NOMO-1 treated with DMSO at 0.1 percent for 48 hours (cell line): ENCODE measurements at regions not wholly inside any gene's neighbourhood (a gene's known extent, or its start where the extent isn't known, plus 50 kb on each side); places are given as distances from the start of the nearest gene placed in this dataset.

ENCODE experiments used
- DNase-seq: peaks from one replicate; lab custom pipeline; 2025; ENCODE audit not compliant: unreplicated experiment; lab: John Stamatoyannopoulos, UW

DNA sequence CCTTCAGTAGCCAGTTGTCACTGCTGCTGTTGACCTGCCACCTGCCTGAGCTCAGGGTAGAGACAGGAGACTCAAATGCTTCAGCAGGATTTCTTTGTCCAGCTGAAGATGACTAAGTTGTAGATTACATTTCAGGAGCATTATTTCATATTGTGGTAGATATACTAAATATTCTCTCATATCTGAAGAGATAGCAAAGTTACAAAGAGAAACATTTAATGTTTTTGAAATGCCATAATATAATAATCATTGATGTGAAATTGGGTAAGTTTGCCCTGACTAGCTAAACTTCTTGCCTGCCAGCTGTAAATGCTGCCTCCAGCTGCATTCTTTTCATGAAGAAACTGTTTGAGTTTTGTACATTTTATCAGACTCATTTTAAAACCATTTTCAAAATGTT lies 247.6 kb upstream of the CNKSR2 start:
- no peak for DNase-seq

DNA sequence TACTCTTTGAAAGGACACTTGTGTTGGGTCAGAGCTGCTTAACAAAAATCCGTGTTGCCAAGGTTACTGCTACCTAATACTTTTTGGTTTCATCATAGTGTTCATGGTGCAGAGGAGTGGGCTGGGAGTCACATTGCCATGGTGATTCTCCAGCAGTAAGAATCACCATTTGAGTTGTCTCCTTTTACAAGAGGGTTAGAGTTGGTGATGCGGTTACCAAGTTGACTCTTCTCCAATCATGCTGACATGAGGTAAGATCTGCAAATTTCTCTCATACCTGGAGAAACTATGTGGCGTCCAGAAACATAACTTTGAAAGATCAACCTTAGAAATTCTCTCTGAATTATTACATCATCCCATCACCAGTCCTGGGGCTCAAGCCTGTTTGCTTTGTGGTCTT lies 242.9 kb upstream of the CNKSR2 start:
- DNase-seq, result no peak

DNA sequence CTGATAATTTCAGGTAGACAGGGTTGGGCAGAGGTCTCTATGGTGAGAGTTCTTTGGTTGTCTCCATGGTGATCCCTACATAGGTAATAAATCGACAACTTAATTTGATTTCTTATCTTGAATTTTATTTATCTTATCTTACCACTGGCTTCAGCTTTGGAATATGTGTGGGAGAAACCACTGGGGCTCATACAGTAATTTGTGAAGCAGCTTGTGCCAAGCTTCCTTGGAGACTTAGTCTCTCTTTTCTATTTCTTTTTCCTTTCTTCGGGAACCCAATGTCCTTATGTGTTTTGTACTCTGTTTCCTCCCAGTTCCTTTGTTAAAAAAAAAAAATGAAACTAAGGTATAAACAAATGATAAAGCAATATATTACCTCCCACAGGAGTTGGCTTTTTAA lies 242.4 kb upstream of the CNKSR2 start:
- DNase-seq, result no peak

DNA sequence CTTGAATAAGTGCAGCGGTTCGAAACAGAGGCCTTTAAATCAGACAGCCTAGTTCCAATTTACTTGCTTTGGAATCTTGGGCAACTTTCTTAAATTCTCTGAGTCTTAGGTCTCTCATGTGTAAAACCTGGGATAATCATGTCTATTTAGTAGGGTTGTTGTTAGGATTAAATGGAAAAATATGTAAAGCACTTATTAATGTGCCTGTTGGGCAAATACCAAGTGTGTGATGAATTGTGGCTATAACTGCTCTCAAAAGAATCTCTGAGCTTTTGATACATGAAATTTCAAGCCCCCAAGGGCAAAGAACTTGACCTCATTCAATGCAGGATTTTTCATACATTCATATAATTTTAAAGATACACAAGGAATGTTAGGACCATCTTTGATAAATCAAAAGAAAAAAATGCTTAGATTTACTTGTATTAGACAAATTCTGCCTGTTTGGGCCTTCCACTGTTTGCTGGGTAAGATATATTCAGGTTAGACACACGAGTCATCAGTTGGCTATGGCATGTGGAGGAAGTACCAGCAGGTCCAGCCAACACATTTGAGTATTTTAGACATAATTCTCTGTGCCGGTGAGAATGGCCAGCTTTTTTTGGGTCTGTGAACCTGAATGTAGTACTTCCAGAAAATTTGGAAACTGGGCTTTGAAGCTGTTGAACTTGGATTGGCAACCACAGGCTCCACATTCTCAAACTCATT lies 241.4 kb upstream of the CNKSR2 start:
- no peak for DNase-seq

DNA sequence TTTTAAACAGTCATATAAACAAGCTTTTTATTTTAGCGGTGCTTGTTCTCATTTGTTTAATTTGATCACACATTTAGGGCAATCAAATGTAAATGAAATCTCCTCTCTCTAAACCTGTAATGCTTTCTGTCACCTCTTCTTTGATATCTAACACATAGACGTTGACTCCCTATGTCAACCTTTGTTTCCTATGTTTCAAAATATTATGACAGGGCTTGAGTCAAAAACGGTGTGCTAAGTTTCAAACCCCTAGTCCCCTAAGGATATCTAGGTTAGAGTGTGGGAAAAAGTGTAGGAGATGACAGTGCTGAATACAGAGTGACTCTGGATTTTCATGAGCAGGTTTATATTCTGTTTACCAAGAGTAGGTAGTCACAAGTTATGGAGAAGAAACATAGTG lies 224.0 kb upstream of the CNKSR2 start:
- no peak for DNase-seq

DNA sequence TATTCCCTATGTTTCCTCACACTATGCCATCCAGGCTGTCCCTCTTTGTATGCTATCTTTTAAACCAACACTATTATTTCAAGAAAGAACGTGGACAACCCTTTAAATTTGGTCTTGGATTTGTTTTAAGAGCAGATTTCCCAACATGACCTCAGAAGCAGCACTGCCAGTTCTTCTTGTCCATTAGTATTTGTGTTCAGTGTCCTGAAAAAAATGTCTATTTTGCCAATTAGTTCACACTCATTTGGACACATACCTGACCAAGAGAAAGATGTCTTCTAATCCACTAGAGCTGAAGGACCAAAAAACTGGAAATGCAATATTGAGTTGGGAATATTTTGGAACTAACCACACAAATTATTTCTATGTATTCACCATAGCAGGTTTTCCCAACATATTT lies 223.2 kb upstream of the CNKSR2 start:
- no peak for DNase-seq

DNA sequence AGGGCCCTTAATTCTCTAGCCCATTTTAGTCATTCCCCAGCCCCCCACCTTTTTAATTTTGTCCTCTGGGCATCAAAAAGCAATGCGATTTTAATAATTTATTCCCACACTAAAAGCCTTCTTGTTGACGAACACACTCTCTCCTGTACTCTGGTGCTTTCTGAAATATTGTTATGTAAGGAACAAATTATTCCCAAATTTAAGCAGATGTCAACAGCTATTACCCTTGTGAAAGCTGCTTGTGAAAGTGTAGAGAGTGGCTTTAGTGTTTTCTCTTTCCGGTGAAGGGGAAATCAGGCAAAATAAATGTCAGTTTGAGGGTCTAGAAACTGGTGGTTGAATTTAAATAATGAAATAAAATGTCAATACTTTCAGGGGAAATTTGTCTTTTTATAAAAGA lies 221.2 kb upstream of the CNKSR2 start:
- DNase-seq, result no peak

DNA sequence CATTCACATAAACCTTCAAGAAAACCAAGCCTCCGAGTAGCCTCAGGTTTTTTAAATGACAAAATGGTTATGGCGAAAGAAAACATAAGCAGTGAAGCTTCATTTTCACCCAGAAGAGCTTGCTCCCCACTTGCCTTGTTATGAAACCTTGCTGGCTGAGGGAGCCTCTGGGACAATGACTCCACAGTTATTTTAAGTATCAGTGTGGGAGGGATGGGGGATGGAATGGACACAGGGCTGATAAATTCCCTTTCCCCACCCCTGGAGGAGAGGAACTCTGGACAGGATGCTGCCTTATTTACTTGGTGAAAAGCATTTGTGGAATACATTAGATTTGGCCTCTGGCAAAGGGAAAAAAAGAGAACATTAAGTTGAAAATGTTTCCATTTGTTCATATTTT lies 220.7 kb upstream of the CNKSR2 start:
- no peak for DNase-seq

DNA sequence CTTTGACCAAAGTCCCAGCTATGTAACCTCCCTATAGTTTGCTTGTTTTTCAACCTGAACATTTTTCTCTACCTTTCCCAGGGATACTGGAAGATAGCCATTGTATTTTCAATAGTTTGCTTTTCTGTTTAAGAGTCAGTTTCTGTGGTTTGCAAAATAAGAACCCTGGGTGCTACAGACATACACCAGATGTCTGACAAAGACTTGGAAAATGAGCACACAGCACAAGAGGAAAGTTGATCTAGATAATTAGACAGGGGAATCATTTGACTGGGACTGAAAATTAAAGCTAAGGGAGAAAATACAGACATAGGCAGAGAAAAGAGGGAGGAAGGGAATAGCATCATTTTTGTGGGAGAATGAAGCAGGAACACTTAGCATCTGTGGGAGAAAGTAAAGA lies 218.3 kb upstream of the CNKSR2 start:
- no peak for DNase-seq

DNA sequence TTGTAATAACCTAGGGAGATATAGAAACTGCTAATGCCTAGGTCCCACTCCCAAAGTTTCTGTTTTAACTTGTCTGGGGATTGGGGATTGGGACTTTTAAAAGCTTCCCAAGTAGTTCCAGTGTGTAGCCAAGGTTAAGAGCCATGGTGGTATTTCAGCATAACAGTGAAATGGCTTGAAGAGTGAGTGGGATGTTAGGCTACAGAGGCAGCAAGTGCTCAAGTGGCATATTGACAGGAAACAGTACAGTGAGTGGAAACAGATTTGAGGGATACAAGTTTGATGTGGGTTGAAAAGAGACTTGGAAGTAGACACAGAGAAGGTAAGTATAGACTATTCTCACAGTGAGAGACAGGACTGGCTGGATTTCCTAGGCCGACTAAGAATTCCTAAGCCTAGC lies 217.6 kb upstream of the CNKSR2 start:
- DNase-seq, result no peak

DNA sequence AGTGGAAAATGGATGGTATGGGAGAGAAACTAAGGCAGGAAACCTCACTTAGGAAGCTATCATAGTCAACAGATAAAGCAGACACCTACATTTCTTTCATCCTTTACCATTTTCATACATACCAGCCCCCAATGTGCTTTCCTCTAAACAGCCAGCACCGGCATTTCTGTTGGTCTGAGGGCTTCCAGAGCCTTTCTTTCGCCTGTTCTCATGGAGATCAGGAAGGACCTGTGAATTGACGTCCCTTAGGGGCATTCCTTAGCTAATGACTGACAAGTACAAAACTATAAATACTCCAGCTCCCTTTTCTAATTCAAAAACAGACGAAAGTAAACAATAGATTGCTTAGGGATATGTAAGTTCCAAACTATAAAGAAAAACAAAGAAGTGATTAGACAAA lies 215.5 kb upstream of the CNKSR2 start:
- DNase-seq, result no peak

DNA sequence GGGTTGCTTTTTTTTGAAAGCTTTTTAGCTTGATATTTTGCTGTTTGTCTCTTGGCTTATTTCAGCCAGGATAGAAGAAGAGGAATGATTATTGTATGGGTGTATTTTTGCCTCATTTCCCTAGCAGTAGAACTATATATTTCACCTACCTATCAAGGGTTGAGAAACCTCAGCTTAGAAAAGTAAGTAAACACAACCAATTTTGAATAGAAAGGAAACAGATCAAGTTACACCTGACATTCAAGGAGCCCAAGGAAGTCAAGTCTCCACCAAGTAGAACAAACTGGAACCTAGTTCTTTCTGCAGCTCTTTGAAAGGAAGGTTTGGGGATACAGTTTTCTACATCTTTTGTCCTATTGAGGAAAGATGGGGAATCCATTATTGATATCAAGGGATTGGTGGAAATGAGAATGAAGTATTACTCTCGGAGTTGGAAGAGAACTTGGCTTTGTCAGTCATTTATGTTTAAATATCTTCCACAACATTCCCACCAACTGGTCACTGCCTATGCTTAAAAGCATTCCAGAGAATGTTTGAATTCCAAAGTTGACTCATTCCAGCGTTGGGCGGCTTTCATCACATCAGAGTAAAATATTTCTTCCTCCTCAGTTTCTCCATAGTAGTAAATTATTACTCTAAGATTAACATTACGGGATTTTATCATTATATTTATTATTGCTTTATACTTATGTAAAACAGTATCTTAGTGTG lies 207.8 kb upstream of the CNKSR2 start:
- no peak for DNase-seq

DNA sequence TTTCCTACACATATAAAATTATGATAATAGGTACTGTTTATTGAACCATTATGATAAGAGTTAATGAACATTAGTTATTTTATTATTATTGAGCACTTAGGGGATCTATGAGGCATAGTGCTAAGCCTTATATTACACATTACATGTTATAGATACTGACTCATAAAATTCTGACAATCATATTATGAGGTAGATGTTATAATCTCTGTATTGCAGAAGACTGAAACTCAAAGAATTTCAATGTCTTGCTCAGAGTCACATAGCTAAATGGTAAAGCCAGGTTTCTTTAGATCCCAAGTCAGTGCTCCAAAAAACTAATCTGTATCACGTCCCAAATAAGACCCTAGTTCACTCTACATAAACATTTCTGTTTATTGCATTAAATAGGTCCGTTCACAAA lies 207.2 kb upstream of the CNKSR2 start:
- no peak for DNase-seq

DNA sequence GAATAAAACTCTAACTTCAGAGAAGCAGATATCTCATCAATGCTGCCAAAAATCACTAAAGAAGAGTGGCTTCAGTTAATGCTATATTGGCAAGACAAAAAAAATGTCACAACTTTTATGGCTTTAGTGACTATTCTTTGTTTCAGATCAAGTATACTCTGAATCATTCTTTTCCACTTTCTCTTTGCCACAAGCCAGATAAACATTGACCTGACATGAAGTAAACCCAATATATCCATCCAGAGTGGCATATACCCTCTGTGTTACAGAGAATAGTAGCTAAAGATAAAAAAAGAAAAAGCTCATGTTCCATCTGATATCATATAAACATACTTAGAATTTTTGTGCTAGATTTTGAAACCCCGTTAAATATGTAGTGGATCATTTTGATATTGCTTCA lies 206.7 kb upstream of the CNKSR2 start:
- no peak for DNase-seq

DNA sequence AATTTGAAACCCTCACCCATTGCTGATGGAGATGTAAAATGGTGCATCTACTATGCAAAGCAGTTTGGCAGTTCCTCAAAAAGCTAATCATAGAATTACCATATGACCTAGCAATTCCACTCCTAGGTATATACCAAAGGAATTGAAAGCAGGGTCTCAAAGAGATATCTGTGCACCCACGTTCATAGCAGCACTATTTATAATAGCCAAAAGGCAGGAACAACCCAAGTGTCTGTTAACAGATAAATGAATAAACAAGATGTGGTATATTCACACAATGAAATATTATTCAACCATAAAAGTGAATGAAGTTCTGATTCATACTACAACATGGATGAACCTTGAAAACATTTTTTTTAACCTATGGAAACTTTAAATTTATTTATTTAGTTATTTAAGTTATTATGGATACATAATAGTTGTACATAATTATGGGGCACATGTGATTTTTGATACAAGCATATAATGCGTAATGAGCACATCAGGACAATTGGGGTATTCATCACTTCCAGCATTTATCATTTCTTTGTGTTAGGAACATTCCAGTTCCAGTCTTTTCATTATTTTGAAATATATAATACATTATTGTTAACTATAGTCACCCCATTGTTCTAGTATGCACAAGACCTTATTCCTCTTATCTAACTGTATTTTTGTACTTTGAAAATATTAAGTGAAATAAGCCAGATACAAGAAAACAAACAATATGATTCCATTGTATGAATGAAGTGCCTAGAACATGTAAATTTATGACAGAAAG lies 205.6 kb upstream of the CNKSR2 start:
- DNase-seq, result no peak

DNA sequence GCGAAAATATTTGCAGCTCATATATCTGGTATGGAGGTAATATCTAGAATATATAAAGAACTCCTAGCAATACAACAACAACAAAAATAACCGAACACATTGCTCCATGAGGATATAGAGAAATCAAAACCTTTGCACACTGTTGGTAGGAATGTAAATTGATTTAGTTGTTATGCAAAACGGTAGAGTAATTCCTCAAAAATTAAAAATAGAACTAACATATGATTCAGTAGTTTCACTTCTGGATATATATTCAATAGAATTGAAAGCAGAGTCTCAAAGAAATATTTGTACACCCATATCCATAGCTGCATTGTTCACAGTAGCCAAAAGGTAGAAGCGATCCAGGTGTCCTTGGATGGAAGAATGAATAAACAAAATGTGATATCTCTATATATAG lies 203.0 kb upstream of the CNKSR2 start:
- DNase-seq, result peak; percentile 73

DNA sequence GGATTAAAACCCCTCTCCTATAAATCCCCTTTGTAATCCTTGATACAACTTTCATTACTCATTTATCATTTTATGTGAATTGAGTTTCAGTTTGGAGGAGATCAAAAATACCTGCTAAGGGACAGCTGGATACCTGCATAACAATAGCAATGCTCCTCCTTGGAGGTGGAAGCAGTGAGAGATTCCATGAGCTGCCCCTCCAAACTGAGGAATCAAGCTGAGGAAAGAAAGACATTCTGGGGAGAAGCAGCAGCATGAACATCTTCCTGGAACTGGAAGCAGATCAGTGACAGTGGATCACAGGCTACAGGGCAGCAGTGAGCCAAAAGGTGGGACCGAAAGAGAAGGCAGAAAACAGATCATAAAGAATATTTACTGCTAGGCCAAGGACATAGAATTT lies 199.8 kb upstream of the CNKSR2 start:
- DNase-seq, result no peak

DNA sequence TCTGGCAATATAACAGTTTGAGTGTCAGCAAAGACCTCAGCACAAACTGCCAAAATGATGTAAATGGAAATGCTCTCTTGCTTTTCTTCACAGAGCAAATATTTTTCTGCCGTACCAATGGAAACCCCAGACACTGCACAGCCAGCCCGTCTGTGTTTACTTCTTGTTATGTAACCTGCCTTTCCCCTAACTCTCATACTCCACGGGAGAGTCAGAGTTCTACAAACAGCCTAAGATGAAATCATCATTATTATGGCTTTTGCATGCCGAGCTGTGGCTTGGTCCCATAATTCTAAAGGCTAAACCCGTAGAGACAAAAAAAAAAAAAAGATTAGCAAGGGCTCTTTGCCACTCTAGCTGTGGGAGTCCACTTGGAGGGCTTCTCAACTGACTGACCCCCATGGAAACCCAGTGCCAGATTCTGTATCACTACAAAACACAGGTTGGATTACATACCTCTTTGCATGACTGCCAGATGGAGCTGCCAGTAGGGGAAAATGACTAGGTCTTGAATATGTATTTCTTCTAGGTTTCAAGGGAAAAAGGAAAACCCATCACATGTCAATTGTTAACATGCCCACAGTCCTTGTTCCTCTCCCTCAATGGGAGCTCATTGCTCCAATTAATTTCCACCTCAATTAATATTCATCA lies 197.2 kb upstream of the CNKSR2 start:
- DNase-seq, result no peak

DNA sequence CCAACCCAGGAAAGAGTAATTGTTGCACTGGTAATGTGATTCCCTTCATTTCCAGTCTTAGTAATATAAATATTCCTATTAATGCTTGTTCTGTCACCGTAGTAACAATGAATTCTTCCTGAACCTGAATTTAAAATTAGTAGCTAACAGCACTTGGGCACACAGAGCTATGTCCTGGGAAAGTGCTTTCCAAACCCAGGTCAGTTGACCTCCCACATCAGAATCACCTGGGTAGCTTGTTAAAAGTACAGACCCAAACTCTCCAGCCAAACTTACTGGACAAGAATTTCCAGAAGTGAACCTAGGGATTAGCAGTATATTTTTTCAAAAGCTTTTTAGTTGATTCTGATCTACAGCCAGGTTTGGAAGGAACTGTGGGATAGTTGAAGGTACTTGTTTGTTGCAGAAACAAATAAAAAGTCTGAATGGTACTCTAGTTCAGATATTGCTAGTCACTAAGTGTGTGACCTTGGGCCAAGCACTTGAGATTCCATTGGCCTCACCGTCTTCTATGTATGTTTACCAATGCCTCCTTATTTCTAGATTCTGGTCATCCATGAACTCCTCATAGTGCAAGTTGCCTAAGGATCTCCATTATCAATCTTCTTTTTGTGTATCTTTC lies 192.9 kb upstream of the CNKSR2 start:
- no peak for DNase-seq

DNA sequence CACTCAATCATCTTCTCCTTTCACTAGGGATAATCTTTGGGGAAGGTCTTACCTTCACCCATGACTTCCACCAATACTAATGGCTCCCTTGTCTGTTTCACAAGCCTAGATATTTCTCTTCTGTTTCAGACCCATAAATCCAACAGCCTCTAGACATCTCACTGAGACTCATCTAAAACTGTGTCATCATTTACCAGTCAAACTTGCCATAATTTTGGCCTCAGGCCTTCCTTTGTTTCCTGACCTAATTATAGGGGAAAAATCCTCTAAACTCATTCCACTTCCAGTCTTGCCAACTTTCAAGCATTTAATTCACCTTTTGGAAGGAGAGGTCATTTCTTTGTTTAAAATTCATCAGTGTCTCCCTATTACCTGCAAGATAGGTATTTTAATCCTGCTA lies 181.0 kb upstream of the CNKSR2 start:
- DNase-seq, result no peak

DNA sequence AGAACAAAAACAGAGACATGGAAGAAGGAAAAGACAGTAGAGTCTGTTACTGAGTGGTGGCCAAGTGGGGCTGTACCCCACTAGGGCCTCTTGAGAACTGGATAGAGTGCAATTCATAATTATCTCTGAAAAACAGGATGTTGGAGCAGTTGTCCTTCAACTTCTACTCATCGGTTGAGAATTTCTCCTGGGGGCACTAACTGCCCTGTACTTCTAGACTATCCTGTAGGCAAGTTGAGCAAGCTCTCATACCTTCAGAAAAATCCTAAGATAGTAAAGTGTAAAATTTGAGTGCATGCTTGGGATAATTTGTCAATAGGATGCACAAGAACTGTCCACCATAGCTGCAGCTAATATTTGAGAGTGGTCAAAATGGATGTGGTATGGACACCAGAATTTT lies 179.7 kb upstream of the CNKSR2 start:
- no peak for DNase-seq
